ENCODE measurements at regions not wholly inside any gene's neighbourhood (a gene's known extent, or its start where the extent isn't known, plus 50 kb on each side); places are given as distances from the start of the nearest gene placed in this dataset.

DNA sequence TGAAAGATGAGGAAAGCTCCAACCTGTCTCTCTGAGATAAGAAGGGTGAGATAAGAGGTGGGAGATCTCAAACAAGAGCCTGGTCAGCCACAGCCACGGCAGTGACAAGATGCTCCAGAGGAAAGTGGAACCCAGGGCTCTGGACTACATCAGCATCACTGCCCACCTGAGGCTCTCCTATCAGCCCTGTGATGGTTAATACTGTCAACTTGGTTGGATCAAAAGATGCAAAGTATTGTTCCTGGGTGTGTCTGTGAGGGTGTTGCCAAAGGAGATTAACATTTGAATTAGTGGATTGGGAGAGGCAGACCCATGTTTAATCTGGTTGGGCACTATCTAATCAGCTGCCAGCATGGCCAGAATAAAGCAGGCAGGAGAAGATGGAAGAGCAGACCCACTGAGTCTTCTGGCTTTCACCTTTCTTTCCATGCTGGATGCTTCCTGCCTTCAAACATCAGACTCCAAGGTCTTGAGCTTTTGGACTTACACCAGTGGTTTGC, 476.6 kb upstream of the NBEA start:
- no peak for DNase-seq (ENCODE audit: low spot score)

DNA sequence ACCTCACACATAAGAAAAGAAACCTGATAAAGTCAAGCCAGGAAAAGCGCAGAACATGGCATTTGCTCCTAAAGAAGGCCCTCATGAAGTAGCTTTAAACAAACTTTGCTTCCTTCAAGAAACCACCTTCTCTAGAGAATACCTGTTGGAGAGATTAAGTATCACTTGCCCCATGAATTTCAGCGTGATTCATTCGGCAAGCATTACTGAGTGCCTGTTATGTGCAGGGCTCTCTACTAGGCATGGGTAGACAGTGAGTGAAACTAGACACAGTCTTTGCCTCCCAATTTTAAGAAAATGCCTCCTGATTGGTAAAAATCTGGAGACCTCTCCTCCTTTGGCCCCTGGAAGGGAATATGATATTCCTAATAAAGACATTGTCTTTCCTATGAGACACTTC, 475.8 kb upstream of the NBEA start:
- DNase-seq (ENCODE audit: low spot score) = no peak

DNA sequence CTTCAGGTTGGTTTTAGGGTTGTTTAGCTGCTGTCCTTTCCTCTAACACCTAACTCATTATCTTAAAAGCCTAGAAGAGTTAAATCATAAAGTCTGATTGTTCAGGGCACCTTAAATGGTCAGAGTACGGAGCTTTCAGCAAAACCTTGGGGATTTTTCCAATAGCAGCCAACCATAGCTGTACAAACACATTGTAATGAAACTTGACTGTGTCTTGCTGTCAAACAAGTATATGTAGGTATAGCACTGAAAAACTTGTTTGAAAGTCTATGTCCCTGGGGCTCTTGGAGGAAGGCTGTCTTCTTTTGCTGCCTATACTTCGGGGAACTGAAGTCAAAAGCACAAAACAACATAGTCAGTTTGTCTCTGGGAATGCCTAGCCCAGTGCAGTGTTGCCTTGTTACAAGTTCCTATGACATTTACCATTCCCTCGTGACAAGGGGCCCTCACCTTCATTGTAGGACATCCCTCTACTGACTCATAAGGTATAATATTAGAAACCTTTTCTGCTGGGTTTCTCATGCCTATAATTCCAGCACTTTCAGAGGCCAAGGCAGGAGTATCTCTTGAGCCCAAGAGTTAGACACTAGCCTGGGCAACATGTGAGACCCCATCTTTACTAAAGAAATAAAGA, 474.5 kb upstream of the NBEA start:
- DNase-seq (ENCODE audit: low spot score) = no peak

DNA sequence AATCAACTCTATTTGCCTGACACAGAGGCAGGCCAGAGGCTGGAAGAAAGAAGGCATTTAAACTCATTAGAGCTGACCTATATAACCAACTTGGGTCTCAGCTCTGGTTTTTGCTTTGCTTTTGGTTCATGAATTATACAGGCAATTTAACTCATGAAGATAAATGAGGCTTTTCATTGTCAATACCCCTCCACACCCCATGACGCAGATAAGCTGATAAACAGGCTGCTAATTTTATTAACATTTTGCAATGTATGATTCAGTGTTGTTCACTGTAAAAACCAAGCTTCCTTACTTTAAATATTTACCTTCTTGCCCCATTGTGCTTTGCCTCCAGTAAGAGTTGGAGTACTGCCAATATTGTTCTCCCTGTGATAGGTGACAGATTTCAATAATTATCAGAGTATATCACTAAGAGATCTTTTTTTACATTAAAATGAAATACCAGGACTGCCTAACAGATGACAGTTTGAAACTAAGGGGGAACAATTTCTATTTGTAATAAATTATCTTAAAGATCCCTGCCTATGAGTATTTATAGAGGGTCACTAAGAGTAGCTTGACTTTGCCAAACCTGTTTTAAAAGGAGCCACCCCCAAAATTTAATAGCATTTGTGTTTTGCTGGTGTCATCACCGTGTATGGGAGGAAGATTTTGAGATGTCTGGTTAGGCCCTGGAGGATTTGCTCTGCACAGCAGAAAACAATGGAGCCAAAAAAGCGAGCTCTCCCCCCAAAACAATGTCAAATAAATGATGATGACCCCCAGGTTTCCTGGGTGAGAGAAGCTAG, 472.7 kb upstream of the NBEA start:
- DNase-seq (ENCODE audit: low spot score) = no peak

DNA sequence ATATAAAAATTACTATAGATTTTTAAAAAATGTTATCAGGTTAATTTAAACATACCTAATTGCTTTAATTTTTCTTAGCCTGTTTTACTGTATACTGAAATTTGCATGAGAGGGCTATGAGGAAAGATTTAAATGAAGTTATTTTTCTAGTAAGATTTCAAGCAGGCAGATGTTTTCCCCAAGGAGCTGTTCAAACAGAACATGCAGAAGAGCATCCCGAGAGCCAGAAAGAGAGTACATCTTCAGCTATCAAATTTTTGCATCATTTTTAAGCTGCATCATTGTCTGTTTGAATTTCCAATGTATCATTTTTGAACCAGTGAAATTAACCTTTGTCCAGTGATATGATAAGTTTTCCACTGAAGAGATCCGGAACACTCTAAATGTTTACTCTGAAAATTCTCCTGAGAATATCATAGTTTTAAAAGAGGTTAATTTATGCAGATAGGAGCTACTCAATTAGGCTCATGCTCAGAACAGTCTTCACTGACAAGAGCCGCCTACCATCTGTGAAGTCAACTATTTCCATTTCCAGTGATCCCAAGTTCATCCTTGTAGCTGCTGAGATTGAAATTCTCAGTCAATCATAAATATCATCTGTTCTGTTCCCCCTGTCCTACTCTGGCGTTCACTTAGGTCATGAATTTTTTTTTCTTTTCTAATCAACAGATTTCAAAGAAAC, 467.7 kb upstream of the NBEA start:
- DNase-seq (ENCODE audit: low spot score) = no peak

DNA sequence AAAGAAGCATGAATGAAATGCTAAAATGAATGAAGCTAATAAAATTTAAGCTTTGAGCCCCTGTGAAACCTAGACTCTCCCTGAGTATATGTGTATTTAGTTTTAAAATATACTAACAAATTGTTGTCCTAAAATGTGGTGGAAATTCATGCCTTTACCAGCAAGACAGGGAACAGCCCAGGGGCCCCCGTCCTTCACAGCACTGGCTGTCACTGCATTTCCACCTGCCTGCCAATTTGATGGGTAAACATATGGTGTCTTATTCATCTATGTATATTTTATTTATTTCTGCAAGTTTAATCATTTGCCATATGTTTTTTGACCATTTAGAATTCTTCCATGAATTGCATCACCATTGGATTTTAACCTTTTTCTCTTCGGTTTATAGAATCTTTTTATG, 463.7 kb upstream of the NBEA start:
- DNase-seq (ENCODE audit: low spot score) = no peak

DNA sequence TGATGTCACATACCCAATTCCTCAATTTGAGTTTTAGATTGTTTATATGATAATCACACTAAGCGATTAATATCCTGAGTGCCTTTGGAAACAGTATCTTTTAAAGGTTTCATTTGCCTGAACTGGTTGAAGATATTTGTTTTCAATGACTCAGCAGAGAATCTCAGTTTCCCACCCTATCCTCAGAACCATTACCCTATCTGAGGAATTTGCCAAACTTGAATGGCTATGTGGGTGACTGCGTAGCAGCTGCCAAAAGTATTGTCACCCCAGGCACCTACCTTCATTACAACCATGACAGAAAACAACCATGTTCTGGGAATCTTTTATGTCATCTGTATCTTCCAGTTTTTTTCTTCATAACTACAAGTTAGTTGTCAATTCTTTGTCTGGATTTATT, 440.1 kb upstream of the NBEA start:
- DNase-seq (ENCODE audit: low spot score) = no peak

DNA sequence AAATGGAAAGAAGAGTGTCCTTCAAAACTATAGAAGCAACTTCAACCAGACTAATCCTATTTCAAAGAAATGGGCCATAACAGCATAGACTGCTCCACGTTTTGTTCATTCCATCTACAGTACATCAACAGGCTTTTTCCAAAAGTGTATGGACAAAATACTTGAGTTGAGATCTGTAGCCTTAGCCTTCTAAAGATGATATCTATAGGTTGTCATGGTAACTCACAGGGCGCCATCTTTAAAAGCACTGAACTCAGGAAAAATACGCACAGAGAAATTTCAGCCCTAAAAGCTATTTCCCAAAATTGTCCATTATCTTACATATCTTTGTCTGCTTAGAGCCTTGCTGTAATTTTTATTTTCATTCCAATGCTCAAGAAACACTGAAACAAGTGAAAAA, 439.4 kb upstream of the NBEA start:
- DNase-seq (ENCODE audit: low spot score) = no peak

DNA sequence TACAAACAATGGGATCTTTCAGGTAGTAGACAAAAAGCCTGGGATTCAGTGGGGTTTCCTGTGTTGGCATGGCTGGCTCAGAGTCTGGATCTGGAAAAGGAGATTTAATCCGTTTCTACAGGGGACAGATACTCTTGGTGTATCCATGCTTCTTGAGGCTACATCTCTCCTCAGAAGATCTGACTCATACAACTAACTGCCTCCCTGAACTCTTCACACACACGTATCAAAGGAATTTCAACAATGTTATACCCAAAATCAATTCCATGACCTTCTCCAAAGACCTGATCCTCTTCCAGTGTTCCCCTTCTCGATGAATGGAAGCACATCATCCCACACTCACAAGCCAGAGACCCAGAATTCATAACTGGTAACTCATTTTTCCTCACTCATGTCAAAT, 435.3 kb upstream of the NBEA start:
- DNase-seq (ENCODE audit: low spot score) = no peak

DNA sequence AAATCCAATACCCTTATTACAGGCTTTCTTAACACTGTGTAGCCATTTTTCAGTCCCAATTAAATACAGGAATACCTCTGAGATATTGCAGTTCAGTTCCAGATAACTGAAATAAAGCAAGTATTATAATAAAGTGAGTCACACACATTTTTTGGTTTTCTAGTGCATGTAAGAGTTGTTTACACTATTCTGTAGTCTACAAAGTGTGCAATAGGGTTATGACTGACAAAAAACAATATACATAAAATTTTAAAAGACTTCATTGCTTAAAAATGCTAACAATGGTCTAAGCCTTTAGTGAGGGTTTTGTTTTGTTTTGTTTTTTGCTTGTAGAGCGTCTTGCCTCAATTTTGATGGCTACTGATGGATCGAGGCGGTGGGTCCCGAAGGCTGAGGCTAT, 434.4 kb upstream of the NBEA start:
- DNase-seq (ENCODE audit: low spot score) = no peak

DNA sequence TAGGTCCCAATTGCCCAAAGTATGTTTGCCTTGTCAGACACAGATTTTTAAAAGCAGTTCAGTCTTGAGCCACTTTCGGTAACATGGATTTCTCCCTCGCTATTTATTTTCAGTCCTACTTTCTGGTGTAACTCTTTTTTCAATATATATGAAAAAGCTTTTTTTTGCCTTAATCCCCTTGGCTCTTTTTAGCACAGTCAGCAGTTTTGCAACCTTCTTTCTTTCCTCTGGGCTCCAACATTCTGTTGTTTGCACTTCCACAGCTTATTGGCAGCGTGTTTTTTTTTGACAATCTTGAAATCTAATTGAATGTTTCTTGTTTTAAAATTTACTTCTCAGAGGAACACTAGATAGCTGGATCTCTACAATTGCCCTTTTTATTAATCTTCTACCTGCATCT, 429.3 kb upstream of the NBEA start:
- no peak for DNase-seq (ENCODE audit: low spot score)

DNA sequence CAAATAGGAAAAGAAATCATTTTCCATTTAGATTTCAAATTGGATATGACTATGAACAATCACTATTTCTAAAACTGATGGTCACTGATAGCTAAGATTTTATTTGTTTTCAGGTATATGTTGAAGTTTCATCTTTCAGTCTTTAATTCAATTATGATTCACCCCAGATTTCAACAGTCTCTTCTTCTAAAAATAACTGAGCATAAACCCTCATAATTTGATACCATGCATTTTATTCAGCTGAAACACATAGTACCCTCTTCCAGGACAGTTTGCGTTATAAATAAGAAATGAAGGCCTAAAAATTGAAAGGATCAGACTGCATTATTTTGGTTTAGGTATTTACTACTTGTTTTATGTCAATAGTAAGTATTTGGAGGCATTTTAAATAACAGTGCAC, 428.5 kb upstream of the NBEA start:
- DNase-seq (ENCODE audit: low spot score) = no peak

DNA sequence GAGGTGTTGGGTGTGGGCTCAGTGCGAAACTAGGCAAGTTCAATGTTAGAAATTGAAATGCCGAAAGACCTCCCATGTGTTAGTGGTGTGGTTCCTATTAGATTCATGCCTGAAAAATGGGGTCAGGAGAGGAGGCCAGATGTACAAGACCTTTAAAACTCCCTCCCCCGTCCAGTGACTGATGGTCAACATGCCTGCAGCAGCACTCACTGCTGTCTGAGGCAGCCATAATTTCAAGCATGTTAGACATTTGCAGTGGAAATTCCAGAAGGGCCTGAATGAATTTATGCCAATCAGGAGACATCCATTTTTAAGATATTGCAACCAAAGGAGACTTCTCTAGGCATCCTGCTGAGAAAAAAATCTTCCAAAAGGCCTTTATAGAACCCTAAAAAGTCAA, 426.9 kb upstream of the NBEA start:
- no peak for DNase-seq (ENCODE audit: low spot score)

DNA sequence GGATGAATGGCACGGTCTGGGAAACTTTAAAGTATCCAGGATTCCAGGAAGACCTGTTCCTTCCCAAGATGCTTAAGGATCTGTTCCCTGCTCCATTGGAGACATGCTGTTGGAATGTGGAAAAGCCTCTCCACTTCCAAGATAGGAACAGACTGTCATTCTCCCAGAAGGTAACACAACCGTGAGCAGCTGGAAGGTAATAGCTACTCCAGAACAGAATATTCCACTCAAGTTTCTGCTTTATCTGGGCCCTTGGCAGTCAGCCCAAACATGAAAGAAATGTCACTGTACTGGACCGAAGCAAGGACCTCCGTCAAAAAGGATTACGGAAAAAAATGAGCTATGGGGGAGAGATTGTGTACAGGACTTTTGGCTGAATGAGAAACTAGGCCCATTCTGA, 420.9 kb upstream of the NBEA start:
- no peak for DNase-seq (ENCODE audit: low spot score)

DNA sequence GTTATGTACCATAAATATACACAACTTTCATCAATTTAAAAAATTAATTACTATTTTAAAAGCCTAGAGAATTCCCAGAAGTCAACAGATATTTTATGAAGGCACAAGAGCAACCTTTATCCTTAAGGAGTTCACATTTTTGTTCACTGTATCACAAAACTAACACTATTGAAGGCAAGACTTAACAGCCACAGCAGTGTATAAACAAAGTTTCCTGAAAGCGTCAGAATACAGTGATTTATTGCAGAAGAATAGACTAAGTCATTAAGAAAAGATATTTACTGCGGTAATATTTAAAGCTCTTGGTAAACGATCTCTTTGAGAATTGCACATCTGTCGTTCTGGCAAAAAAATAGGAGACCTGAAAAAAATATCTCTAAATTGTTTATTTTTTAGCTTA, 419.3 kb upstream of the NBEA start:
- no peak for DNase-seq (ENCODE audit: low spot score)

DNA sequence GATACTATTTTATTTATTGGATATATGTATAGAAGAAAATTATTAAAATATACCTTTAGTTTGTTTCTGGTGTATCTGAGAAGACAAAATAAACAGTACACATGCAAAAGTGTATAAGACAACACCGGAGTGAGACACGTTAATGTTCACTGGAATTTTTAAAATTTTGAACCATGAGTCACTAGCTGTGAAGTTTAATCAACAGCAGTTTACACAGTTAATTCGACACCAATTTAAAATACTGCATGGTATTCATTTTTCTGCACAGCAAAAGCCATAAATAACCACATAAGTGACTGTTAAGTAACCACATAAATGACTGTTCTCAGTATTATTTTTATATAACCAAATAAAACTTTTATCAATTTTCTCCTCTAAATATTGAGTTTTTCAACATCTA, 418.7 kb upstream of the NBEA start:
- DNase-seq (ENCODE audit: low spot score) = no peak

DNA sequence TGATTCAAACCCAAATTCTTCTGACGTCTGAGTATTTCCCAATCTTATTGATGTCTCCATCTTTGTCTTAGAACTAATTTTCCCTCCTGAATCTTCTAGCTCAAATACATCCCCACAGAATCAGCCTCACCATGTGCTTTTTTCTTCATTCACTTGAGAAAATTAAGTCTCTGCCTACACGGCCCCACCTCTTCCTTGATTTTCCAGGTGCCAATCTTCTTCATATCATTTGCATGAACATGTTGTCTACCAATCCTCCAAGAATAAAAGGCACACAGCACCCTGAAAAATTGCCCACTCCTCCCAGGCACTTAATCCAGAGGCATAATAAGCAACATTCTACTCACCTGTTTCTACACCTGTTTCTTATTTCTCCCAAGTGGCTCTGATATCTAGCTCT, 408.1 kb upstream of the NBEA start:
- DNase-seq (ENCODE audit: low spot score) = no peak

DNA sequence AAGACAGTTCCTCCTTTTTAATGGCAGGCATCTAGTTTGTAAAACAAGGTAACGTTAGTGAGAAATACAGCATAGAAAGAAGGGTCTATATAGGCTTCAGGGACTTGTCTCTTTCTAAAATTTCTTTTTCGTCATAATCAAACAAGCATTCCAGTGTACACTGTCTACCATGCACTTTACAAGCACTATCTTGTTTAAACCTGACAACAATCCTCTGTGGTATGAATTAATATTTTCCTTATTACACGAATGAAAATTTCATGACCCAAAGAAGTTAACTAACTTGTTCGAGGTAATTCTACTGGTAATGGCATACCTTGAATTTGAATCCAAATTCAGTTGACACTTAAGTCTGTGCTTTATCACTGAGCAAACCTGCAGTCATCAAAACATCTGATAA, 399.7 kb upstream of the NBEA start:
- DNase-seq (ENCODE audit: low spot score) = no peak

DNA sequence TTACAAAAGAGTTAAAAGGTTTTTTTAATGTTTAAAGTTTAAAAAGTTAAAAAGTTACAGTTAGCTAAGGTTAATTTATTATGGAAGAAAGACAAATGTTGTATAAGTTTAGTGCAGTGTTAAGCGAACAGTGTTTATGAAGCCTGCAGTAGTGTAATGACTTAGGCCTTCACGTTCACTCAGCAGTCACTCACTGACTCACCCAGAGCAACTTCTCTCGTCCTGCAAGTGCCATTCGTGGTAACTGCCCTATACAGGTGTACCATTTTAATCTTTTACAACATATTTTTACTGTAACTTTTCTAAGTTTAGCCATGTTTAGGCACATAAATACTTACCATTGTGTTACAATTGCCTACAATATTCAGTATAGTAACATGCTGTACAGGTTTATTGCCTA, 398.2 kb upstream of the NBEA start:
- DNase-seq (ENCODE audit: low spot score) = no peak

DNA sequence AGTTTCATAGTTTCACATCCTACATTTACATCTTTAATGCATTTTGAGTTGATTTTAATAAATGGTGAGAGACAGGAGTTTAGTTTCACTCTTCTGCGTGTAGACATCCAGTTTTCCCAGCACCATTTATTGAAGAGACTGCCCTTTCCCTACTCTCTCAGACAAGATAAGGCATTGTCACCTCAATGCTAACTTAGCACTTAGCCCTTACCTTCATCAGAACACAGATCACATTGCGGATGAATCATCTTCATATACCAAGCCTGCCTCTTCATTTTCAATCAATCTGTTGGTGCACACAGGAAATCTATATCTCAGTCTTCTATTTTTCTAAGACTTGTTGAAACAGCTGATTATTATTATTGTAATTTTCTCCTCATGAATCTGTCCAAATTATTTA, 396.6 kb upstream of the NBEA start:
- no peak for DNase-seq (ENCODE audit: low spot score)

DNA sequence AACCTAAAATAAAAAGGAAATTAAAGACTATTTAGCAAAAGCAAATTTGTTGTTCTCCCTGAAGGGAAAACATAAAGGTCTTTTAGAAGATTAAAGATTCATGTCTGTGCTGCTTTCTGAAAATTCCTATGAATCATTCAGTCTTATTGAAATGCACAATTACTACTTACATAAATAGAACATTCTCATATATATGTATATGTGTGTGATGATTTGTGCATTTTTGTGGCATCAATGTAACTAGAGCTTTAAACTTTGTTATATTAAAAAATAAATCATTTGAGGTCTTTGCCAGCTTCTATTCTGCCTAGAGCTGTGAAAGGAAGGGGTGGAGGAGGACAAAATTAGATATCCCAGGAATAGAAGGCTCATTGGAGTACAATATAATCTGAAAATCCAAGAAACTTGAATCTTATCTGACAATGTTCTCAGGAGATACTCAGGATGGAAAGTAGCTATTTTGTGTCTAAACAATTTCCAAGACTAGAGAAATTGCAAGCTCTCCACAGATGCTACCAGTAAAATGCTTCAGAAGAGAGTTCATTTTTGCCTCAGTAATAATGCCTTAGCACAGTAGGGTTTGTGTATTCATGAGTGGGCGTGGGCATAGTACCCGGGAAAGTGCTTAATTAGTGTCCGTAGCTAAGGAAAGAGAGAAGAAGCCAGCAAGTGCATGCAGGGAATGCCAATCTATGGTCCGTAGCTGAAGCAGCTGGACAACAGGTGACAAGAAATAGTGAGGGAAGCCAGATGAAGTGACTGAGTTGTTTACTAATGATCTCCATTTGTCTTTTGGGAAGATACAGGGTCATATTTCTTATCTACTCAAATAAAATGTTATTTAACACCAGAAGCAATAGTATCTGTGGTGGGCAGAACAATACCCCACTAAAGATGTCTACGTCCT, 395.5 kb upstream of the NBEA start:
- no peak for DNase-seq (ENCODE audit: low spot score)

DNA sequence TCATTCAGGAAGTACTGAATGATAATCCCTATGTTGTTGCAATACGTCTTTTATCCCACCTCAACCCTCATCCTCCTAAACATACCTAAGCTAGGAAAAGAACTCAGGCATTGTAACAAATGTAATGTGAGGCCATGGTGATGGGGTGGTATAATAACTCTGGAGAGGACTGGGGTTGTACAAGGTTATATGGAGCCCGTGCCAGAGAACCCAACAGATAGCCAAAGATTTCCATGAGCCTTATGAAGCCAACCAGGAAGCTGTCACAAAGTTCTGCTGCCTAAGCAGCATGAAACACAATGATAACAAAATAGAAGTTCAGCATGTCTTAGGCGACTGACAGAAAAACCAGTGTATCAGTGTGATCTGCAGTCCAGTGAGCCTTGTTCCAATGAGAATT, 394.1 kb upstream of the NBEA start:
- no peak for DNase-seq (ENCODE audit: low spot score)

Measured in D341Med (cell line).